HUDEP-2 (cell line): ENCODE measurements at regions not wholly inside any gene's neighbourhood (a gene's known extent, or its start where the extent isn't known, plus 50 kb on each side); places are given as distances from the start of the nearest gene placed in this dataset.
"Not testable (repeated sequence)": the region's sequence is repeated elsewhere in the genome, so short reads cannot be mapped to it uniquely, and the experiment has no call there.

Experiments used
- DNase-seq, 76 experiments: peaks; one replicate each; lab custom pipeline; 2025; ENCODE audit not compliant: unreplicated experiment in 76 of 76; lab: John Stamatoyannopoulos, UW

- DNase-seq = peak in 1 of 76 experiments; percentile 6
Observed at GRCh38 chr2:192413812-192414681, 219.3 kb upstream of the TMEFF2 start.

- DNase-seq = not testable (repeated sequence)
Observed at GRCh38 chr2:192412866-192413265, 218.1 kb upstream of the TMEFF2 start.

GRCh38 chr2:192412394-192412793 lies 217.7 kb upstream of the TMEFF2 start:
- DNase-seq = no peak

- DNase-seq = no peak
Observed at GRCh38 chr2:192411755-192412154, 217.0 kb upstream of the TMEFF2 start.

- no peak for DNase-seq
Observed at GRCh38 chr2:192410319-192410718, 215.6 kb upstream of the TMEFF2 start.

GRCh38 chr2:192407692-192408091 lies 213.0 kb upstream of the TMEFF2 start:
- no peak for DNase-seq

GRCh38 chr2:192398236-192398635 lies 203.5 kb upstream of the TMEFF2 start:
- DNase-seq = no peak

GRCh38 chr2:192394605-192395004 lies 199.9 kb upstream of the TMEFF2 start:
- DNase-seq = no peak

GRCh38 chr2:192391041-192391440 lies 196.3 kb upstream of the TMEFF2 start:
- no peak for DNase-seq

GRCh38 chr2:192390401-192390800 lies 195.7 kb upstream of the TMEFF2 start:
- no peak for DNase-seq

- not testable (repeated sequence) for DNase-seq
Observed at GRCh38 chr2:192384191-192384590, 189.5 kb upstream of the TMEFF2 start.

GRCh38 chr2:192381082-192381481 lies 186.3 kb upstream of the TMEFF2 start:
- DNase-seq = no peak

- DNase-seq = no peak
Observed at GRCh38 chr2:192379736-192380135, 185.0 kb upstream of the TMEFF2 start.

- DNase-seq = no peak
Observed at GRCh38 chr2:192377173-192377572, 182.4 kb upstream of the TMEFF2 start.

- no peak for DNase-seq
Observed at GRCh38 chr2:192373754-192374153, 179.0 kb upstream of the TMEFF2 start.

- DNase-seq = no peak
Observed at GRCh38 chr2:192373221-192373620, 178.5 kb upstream of the TMEFF2 start.

GRCh38 chr2:192369969-192370368 lies 175.2 kb upstream of the TMEFF2 start:
- no peak for DNase-seq

GRCh38 chr2:192357217-192357616 lies 162.5 kb upstream of the TMEFF2 start:
- no peak for DNase-seq

GRCh38 chr2:192354512-192355244 lies 159.9 kb upstream of the TMEFF2 start:
- no peak for DNase-seq

GRCh38 chr2:192347542-192347941 lies 152.8 kb upstream of the TMEFF2 start:
- DNase-seq = no peak

GRCh38 chr2:192345287-192345686 lies 150.6 kb upstream of the TMEFF2 start:
- DNase-seq = no peak

GRCh38 chr2:192333642-192334041 lies 138.9 kb upstream of the TMEFF2 start:
- DNase-seq = no peak
